ENCODE measurements at regions not wholly inside any gene's neighbourhood (a gene's known extent, or its start where the extent isn't known, plus 50 kb on each side); places are given as distances from the start of the nearest gene placed in this dataset.

DNA sequence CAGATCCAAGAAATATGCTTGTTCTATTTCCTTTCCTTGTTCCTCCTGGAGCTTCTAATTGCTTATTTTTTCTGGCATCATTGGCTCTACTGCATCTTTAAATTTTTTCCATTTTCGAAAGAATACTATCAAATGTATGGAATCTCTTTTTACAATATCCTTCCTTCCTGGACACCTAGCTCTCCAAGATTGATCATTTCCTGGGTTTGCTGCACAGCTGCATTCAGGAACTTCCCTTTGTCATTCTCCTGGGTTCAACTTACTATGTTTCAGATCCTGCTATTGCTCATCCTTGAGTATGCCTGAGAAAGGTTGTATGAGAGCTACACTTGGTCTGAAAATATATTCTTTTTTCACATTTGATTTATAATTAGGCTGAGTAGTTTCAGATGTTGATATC is 73.7 kb upstream of the ERCC6L2 start:
- TF ChIP-seq, protein P1, sequence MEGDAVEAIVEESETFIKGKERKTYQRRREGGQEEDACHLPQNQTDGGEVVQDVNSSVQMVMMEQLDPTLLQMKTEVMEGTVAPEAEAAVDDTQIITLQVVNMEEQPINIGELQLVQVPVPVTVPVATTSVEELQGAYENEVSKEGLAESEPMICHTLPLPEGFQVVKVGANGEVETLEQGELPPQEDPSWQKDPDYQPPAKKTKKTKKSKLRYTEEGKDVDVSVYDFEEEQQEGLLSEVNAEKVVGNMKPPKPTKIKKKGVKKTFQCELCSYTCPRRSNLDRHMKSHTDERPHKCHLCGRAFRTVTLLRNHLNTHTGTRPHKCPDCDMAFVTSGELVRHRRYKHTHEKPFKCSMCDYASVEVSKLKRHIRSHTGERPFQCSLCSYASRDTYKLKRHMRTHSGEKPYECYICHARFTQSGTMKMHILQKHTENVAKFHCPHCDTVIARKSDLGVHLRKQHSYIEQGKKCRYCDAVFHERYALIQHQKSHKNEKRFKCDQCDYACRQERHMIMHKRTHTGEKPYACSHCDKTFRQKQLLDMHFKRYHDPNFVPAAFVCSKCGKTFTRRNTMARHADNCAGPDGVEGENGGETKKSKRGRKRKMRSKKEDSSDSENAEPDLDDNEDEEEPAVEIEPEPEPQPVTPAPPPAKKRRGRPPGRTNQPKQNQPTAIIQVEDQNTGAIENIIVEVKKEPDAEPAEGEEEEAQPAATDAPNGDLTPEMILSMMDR (IDR thresholded peaks at IDR 0.05) = no peak
- Histone ChIP-seq H3K4me1 (peaks cover 6% of the 10 kb centered on the region), H3K36me3 (ENCODE audit: low read depth, missing control alignments) (no peaks in the 10 kb centered on the region), H3K9me3 (no peaks in the 10 kb centered on the region), H3K27me3 (no peaks in the 10 kb centered on the region), H3K4me3 (no peak overlapping the region), H3K27ac (no peak overlapping the region)
- intact Hi-C loops (cut with DNase I; ENCODE audit: low total_unique reads) = no loop called here
- no peak for DNase-seq
- WGBS, 2 donors = 55 to 76% methylated on average over 1 of the region's 1 CpG

DNA sequence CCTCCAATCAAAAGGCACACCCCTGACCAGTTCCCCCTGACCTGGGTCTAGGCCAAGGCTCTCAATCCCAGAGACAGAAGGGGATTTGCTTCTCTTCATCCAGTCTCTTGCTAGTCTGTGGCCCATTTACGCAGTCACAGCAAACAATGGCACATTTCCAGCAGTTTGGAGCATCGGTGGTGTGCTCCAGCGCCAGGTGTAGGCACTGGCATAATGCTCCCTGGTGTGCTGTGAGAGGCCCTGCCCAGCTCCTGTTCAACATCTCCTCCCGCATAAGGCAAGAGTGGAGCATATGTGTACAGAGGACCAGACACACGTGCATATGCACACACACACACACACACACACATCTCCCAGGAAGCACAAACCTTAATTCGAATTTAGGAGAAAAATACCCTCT is 79.5 kb upstream of the ERCC6L2 start:
- Histone ChIP-seq H3K36me3 (ENCODE audit: low read depth, missing control alignments) (no peaks in the 10 kb centered on the region), H3K27ac (no peak overlapping the region), H3K4me3 (no peak overlapping the region), H3K4me1 (peaks cover 5% of the 10 kb centered on the region), H3K9me3 (no peaks in the 10 kb centered on the region), H3K27me3 (no peaks in the 10 kb centered on the region)
- intact Hi-C loops (cut with DNase I; ENCODE audit: low total_unique reads) = no loop called here
- no peak for DNase-seq
- no peak for TF ChIP-seq POLR2A (IDR thresholded peaks at IDR 0.05)
- TF ChIP-seq, protein P1 (IDR thresholded peaks at IDR 0.05) = no peak
- 74 to 85% methylated on average over 4 to 6 of the region's 6 CpGs for WGBS, 2 donors

GRCh38 chr9:95793924-95794828 is 81.3 kb upstream of the ERCC6L2 start:
- no peak overlapping the region for H3K27ac ChIP-seq

GRCh38 chr9:95791695-95792094 is 83.8 kb upstream of the ERCC6L2 start:
- Histone ChIP-seq H3K36me3 (ENCODE audit: low read depth, missing control alignments) (no peaks in the 10 kb centered on the region), H3K9me3 (no peaks in the 10 kb centered on the region), H3K27ac (no peak overlapping the region), H3K4me3 (no peak overlapping the region), H3K27me3 (no peaks in the 10 kb centered on the region), H3K4me1 (peaks cover 15% of the 10 kb centered on the region)
- no peak for DNase-seq
- no peak for TF ChIP-seq POLR2A (IDR thresholded peaks at IDR 0.05)
- TF ChIP-seq, protein P1 (IDR thresholded peaks at IDR 0.05) = no peak
- intact Hi-C loops (cut with DNase I; ENCODE audit: low total_unique reads) = no loop called here
- WGBS, 2 donors = 88 to 94% methylated on average over 2 of the region's 2 CpGs

More at GRCh38 chr9:95793924-95794828, 81.3 kb upstream of the ERCC6L2 start:
- no peak for DNase-seq
- intact Hi-C loops (cut with DNase I; ENCODE audit: low total_unique reads) = no loop called here
- WGBS, 2 donors = 40 to 53% methylated on average over 5 of the region's 5 CpGs
- H3K36me3 ChIP-seq (ENCODE audit: low read depth, missing control alignments) = no peaks in the 10 kb centered on the region
- no peak for TF ChIP-seq POLR2A (IDR thresholded peaks at IDR 0.05)
- TF ChIP-seq, protein P1 (IDR thresholded peaks at IDR 0.05) = no peak
- H3K4me1 ChIP-seq = peaks cover 5% of the 10 kb centered on the region
- H3K27me3 ChIP-seq = no peaks in the 10 kb centered on the region
- no peaks in the 10 kb centered on the region for H3K9me3 ChIP-seq
- H3K4me3 ChIP-seq = no peak overlapping the region

DNA sequence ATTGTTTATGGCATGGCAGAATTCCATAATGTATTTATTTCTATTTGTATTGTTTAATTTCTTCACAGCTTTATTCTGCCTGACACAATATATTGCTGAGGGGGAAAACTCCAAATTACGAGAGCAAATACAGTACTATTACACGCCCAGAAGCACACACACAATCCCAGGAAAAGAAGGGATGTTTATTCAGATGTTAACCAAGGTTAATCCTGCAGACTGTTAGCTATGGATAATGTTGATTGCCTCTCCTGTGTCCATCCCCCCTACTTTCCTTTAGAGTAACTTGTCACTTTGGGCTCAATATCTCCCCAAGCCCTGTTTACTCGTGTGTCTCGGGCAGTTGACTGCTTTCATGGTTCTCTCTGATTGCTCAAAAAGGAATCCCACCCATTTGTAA is 84.2 kb upstream of the ERCC6L2 start:
- Histone ChIP-seq H3K27me3 (no peaks in the 10 kb centered on the region), H3K27ac (no peak overlapping the region), H3K36me3 (ENCODE audit: low read depth, missing control alignments) (no peaks in the 10 kb centered on the region), H3K9me3 (no peaks in the 10 kb centered on the region), H3K4me1 (peaks cover 15% of the 10 kb centered on the region), H3K4me3 (no peak overlapping the region)
- intact Hi-C loops (cut with DNase I; ENCODE audit: low total_unique reads) = no loop called here
- no peak for DNase-seq
- TF ChIP-seq, protein P1 (IDR thresholded peaks at IDR 0.05) = no peak
- no peak for TF ChIP-seq POLR2A (IDR thresholded peaks at IDR 0.05)
- 74 to 82% methylated on average over 4 of the region's 4 CpGs for WGBS, 2 donors

All from testis (tissue), 2 donors.